HPDE6-E6E7 (cell line): ENCODE measurements at regions not wholly inside any gene's neighbourhood (a gene's known extent, or its start where the extent isn't known, plus 50 kb on each side); places are given as distances from the start of the nearest gene placed in this dataset.
A peak's percentile ranks its signal among the peaks of the same experiment; 100 is the strongest.

ENCODE experiments used
- DNase-seq: peaks from one replicate; pipeline ENCODE4 v3.0.0; 2011; ENCODE audit warnings: missing footprints; ENCODE audit errors: extremely low spot score

DNA sequence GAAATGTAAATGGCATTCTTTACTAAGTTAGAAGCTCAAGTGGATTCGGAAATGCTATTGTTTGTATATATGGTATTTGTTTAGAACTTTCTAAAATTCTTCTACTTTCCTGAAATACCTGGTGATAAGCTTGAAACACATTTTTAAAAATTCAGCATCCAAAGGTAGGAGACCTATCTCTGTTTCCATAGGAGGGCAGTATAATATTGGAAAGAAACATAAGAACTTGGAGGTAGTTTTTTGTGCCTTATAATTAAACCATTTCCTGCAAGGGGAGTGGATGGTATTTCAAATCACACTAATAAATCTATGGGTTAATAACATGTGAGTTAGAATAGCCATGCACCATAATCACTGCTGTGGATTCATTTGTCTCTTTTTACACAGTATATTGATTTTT, 217.4 kb upstream of the AADAT start:
- DNase-seq = no peak

DNA sequence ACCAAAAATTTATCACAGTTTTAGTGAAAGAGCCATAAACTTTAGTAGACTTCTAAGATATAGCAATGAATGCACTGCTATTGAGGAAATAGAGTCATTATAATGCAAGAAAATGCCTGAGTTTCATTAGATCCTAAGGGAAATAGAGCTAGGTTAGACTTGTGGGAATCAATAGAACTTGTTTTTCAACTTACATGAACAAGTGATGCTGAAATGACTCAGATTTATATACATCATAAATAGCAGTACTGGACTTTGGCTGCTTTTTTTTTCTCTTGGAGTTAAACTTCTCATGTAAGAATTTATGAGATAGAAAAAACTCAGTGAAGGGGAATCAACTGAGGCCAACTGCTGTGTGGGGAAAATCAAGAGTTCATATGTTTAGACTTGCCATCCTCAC, 216.5 kb upstream of the AADAT start:
- no peak for DNase-seq

- DNase-seq = no peak
Observed at GRCh38 chr4:170305627-170306026, 215.9 kb upstream of the AADAT start.

GRCh38 chr4:170281027-170281426, 191.3 kb upstream of the AADAT start:
- no peak for DNase-seq

DNA sequence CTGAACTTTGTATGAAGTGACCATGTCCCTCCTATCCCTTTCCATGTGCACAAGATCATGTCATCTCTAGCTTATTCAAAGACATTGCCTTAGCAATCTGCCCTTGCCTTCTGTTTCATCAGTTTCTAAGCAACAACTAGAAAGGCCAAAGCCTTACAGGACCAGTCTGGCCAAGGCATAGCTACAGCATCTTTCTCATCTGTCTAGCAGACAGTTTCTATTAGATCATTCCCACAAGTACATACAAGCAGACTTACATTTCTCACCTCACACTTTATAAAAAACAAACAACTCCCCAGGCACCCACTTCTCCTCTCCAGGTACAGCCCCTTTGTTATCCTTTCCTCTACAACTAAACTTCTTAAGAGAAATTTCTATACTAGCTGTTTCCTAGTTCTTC, 188.7 kb upstream of the AADAT start:
- no peak for DNase-seq

GRCh38 chr4:170274616-170275015, 184.9 kb upstream of the AADAT start:
- no peak for DNase-seq

DNA sequence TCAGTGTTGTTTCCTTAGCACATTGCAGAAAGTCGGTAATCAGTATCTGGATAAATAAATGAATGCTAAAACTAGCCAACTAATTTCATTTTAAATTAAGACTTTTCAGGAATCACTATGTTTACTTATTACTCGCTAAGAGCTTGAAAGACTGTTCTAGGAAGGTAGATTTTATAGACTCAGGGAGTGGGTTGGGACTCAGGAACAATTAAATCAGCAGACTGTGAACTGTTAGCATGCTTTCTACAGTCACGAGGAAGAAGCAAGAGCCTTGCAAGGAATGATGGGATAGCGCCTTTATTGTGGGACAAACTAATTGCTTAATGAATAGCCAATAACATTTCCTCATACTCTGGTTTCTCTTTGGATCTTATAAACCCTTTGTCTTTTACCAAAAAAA, 183.2 kb upstream of the AADAT start:
- DNase-seq = no peak

GRCh38 chr4:170271723-170272122, 182.0 kb upstream of the AADAT start:
- DNase-seq = no peak

GRCh38 chr4:170270628-170271027, 180.9 kb upstream of the AADAT start:
- no peak for DNase-seq

GRCh38 chr4:170269950-170270349, 180.2 kb upstream of the AADAT start:
- no peak for DNase-seq

DNA sequence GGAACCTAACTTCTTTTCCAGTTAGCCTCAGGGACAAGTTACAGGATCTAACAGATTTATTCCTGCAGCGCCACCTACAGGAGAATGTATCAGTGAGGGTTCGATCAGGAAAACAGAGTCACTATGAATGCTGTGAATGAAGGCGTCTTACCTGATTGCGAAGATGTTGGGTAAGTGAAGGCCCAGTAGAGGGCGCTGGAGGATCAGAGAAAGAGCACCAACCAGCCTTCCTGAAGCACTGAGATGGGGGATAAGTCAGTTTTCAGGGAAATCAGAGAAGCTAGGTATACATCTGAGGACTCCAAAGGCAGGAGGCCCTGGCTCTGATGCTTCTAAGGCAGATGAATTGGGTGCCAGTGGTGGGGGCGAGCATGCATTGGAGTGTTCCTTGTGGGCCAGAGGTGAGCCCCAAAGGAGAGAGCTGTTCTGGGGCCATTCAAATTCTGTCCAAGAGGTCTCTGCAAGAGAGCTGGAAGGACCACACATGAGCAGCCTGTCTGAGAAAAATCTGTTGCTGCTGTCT, 169.9 kb upstream of the AADAT start:
- peak; percentile 62 for DNase-seq

DNA sequence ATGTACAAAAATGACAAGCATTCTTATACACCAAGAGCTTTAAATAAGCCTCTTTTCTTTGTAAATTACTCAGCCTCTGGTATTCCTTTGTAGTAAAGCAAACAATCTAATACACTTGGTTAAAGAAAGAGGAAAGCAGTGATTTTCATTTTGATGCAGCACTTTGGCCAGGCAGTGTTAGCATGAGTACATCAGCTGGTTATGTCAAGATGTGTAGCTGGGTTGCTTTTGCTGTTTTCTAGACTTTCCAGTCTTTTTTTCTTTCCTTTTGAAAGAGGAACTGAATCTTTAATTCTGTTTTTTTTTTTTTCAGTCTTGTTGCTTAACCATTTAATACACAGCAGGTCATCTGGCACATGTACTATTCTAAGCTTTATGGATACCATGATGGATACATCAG, 167.1 kb upstream of the AADAT start:
- no peak for DNase-seq

DNA sequence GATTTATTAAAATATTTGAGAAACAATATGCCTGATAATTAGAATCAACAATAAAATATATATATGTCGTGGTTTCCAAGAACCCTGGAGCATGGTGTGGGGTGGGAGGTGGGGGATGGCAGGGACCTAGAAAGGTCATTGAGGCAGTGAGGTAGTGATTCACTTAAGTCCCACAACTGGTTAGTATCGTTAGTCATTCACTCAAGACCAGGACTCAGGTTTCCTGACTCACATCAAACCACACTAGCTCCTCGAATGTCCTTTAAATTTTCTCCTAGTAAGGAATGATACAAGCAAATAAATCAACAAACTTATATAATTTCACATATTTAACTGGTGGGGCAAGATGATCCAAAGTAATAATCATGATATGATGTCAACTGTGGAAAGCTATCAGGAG, 158.8 kb upstream of the AADAT start:
- peak; percentile 58 for DNase-seq

DNA sequence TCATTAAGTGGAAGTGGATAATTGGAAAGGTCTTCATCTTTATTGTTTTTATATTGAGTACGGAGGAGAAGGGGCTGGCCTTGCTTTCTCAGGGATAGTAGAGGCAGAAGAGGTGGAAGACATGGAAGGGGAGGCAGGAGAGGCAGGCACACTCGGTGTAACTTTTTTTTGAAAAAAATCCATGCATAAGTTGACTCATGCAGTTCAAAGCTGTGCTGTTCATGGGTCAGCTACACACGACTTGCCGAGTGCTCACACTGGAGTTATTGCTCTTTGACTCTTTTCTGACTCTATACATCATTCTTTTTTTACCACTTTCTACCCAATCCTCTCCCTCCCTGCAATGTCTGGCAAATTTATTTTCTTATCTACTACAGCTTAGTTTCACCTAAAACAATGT, 158.3 kb upstream of the AADAT start:
- DNase-seq = no peak

DNA sequence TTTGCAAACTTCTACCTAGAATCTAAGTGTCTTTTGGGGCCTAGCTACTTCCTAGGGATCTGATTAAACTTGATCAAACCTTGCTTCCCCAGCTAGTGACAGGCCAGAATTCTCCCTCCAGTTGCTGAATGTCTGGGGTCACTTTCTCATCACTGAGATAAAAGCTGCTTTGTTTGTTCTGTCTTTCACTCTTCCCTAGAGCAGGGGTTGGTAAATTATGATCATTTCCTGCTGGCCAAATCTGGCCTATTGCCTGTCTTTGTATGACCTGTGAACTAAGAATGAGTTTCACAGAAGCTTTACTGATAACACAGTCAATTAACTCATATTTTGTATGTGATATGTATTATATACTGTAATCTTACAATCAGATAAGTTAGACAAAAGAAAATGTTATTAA, 157.8 kb upstream of the AADAT start:
- DNase-seq = no peak

DNA sequence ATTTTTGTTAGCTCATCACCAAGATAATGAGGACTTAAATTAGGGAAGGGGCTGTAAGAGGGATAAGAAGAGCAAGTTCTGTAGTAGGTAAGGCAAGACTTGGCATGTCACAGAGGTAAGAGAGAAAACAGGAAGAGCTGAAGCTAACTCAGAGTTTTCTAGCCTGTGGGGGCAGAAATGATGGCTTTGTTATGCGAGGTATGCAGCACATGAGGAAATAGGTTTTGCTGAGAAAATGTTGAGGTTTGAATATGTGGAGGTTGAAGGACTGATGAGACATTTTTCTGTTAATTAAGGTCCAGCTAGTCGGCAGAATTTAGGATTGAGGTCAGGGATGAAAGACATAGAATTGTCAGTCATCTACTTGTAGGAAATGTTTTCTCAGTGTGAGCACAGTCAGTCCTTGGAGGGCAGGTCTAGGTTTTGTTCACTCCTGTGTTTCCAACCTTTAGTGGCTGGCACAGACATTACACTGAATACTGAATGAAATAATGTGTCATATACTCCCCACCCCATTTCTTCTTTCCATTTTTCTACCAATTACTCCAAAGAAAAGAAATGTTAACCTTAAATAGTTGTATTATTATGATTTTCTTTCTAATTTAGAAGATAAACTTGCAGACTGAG, 154.0 kb upstream of the AADAT start:
- DNase-seq = peak; percentile 37

DNA sequence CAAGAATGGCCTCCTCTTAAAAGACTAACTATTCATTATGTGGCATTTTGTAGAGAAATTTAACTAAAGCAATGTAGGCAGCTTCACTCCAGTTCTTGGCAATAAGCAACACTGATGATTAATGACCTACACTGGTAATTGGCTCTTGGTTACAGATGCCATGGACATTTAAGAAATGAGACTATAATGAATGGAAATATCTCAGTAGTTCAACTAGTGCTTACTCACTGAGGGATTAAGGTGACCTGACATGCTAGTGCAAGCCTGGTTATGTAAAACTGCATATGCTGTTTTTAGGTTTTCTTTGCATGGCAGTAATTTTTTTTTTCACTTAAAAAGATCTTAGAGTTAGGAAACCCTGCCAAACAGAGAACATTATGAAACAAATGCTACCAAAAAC, 152.7 kb upstream of the AADAT start:
- peak; percentile 73 for DNase-seq

- DNase-seq = no peak
Observed at GRCh38 chr4:170234800-170235199, 145.0 kb upstream of the AADAT start.

DNA sequence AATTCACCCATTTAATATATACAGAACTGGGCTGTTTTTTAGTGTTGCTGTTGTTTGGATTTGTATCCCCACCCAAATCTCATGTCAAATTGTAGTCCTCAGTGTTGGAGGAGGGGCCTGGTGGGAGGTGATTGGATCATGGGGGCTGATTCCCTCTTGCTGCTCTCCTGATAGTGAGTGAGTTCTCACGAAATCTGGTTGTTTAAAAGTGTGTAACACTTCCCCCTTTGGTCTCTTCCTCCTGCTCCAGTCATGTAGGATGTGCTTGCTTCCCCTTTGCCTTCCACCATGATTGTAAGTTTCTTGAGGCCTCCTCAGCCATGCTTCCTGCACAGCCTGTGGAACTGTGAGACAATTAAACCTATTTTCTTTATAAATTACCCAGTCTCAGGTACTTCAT, 141.6 kb upstream of the AADAT start:
- no peak for DNase-seq

DNA sequence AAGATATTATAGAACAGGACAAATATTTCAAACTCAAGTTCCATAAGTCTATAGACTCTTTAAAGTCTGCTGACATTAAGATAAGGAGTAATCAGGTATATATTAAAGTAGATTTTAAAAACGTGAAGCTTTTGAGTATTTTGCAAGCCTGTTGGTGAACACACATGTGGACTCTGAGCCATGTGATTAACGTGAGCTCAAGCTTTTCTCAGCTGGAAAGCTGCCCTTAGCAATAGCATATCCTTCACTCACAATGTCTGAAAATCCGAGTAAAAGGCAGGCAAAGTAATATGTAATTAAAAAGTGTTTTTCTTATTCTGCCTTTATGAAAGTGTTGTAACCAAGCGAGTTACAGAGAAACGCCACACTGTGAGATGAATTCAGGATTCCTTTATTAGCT, 140.5 kb upstream of the AADAT start:
- no peak for DNase-seq

DNA sequence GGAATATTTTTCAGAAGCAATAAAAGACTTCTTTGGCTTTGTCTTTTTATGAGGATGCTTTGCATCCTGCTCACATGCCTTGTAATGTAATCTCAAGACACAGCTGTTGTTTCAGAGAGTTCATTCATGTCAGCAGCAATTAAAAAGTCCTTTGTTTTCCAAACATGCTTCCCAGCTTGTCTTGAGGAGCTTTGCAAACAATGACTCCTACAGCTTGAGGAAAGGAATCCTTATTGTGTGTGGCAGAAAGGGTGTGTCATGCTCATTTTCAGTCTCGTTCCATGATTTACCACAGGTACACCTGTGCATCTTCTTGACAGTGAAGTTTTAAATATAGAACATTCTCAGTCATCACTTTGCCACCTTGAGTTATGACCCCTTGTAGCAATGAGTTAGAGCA, 139.2 kb upstream of the AADAT start:
- no peak for DNase-seq

DNA sequence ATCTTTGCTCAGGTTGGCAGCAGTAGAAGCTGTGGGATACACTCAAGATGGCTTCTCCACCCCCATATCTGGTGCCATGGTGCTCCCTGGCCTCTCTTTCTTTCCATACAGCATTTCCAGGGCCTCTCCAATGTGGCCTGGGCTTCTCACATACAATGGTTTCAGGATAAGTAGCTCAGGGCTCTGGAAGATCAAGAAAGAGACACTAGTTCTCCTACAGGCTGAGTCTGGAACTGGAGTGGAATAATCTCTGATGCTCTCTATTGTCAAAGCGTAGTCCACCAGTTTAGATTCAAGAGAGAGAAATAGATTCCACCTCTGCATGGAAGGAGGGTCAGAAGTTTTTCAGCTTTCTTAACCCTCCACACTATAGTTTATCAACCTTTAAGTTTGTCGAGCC, 138.2 kb upstream of the AADAT start:
- no peak for DNase-seq

DNA sequence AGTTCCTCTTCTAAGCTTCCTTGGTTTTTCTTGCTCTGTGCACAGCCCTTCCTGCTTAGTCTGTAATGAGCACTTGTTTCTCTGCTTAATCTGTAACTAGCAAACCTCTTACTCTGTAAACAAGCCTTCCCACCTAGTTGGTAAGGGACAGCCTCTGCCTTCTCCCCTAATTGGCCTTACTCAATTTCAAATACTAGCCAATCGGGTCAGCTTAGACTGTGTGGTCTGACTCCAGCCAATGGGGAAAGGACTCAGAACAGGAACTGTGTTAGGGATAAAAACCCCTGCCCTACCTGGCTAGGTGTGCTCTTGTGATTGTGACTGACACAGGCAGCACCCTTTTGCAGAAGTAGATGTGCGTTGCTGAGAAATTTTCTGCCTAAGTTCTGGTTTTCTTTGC, 136.5 kb upstream of the AADAT start:
- no peak for DNase-seq

DNA sequence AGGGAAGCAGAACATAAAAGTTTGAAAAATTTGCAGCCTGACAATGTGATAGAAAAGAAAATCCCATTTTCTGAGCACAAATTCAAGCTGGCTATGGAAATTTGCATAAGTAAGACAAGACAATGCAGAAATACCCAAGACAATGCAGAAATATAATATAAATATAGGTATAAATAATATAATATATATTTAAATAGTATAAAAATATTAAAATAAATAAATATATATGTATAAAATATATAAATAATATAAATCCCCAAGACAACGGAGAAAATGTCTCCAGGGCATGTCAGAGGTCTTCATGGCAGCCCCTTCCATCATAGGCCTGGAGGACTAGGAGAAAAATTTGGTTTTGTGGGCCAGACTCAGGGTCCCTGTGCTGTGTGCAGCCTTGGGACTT, 125.0 kb upstream of the AADAT start:
- DNase-seq = no peak
